ENCODE measurements at regions not wholly inside any gene's neighbourhood (a gene's known extent, or its start where the extent isn't known, plus 50 kb on each side); places are given as distances from the start of the nearest gene placed in this dataset.

- no peak for TF ChIP-seq CTCF (IDR thresholded peaks at IDR 0.05; ENCODE audit: borderline replicate concordance, extremely low read depth, low read length, poor library complexity, severe bottlenecking)
- TF ChIP-seq EZH2 (IDR thresholded peaks at IDR 0.05; ENCODE audit: borderline replicate concordance, low read depth, low read length, severe bottlenecking) = no peak
These were observed 105.6 kb upstream of the OLFM3 start for GRCh38 chr1:102102276-102102780.

Data from DND-41 (cell line).